Keratinocyte (primary cell): ENCODE measurements at regions not wholly inside any gene's neighbourhood (a gene's known extent, or its start where the extent isn't known, plus 50 kb on each side); places are given as distances from the start of the nearest gene placed in this dataset.

ENCODE experiments used
- DNase-seq: peaks from one replicate; pipeline ENCODE4 v3.0.0-alpha.2; 2011; ENCODE audit warnings: low read depth, missing footprints, low spot score
- FAIRE-seq: peaks from 2 replicates; lab custom pipeline; 2011; peaks lifted over from hg19 to GRCh38; lab: Jason Lieb, UNC
- H2AFZ ChIP-seq: 2 replicates; pipeline ENCODE4 v1.6.0; 2012; ENCODE audit warnings: low read length, control low read depth, inconsistent platforms; ENCODE audit not compliant: control insufficient read depth
- H3K27ac ChIP-seq: 2 replicates; pipeline ENCODE4 v1.5.1; 2011; ENCODE audit warnings: low read length; ENCODE audit not compliant: control insufficient read depth, insufficient read depth
- H3K27me3 ChIP-seq: 3 replicates; pipeline ENCODE4 v1.6.0; 2011; ENCODE audit warnings: low read length; ENCODE audit not compliant: control insufficient read depth, insufficient read depth; ENCODE audit errors: extremely low read depth
- H3K36me3 ChIP-seq, 2 experiments: 2 replicates in 1 of 2; 3 replicates in 1 of 2; pipeline ENCODE4 v1.5.1; 2011; ENCODE audit warnings: low read length in 2 of 2, mild to moderate bottlenecking in 1 of 2; ENCODE audit not compliant: control insufficient read depth in 2 of 2, insufficient read depth in 2 of 2; ENCODE audit errors: extremely low read depth in 1 of 2
- H3K4me1 ChIP-seq: 3 replicates; pipeline ENCODE4 v1.5.1; 2011; ENCODE audit warnings: low read length; ENCODE audit not compliant: control insufficient read depth, insufficient read depth; ENCODE audit errors: extremely low read depth
- H3K4me2 ChIP-seq: 3 replicates; pipeline ENCODE4 v1.6.0; 2011; ENCODE audit warnings: low read depth, low read length; ENCODE audit not compliant: control insufficient read depth, insufficient read depth; ENCODE audit errors: extremely low read depth
- H3K4me3 ChIP-seq, 3 experiments: fragments of 200-600 bp in 1 of 3; sonication (generic) in 1 of 3; 2 replicates in 2 of 3; 3 replicates in 1 of 3; pipeline ENCODE4 v1.5.1; 2011 to 2016; ENCODE audit warnings: low read length in 3 of 3, mild to moderate bottlenecking in 3 of 3, control low read depth in 2 of 3, inconsistent platforms in 1 of 3, low read depth in 1 of 3, mixed read lengths in 1 of 3, mixed run types in 1 of 3, moderate library complexity in 1 of 3; ENCODE audit not compliant: control insufficient read depth in 2 of 3, insufficient read depth in 2 of 3; ENCODE audit errors: extremely low read depth in 1 of 3
- H3K79me2 ChIP-seq: 2 replicates; pipeline ENCODE4 v1.6.0; 2012; ENCODE audit warnings: low read length; ENCODE audit not compliant: control insufficient read depth, insufficient read depth
- H3K9ac ChIP-seq: 3 replicates; pipeline ENCODE4 v1.6.0; 2011; ENCODE audit warnings: low read length; ENCODE audit not compliant: control insufficient read depth, insufficient read depth; ENCODE audit errors: extremely low read depth
- H3K9me1 ChIP-seq: 3 replicates; pipeline ENCODE4 v1.6.0; 2011; ENCODE audit warnings: low read length; ENCODE audit not compliant: control insufficient read depth, insufficient read depth; ENCODE audit errors: extremely low read depth
- H3K9me3 ChIP-seq: 2 replicates; pipeline ENCODE4 v1.5.1; 2012; ENCODE audit warnings: low read depth, low read length; ENCODE audit not compliant: control insufficient read depth
- H4K20me1 ChIP-seq: 3 replicates; pipeline ENCODE4 v1.6.0; 2011; ENCODE audit warnings: low read length; ENCODE audit not compliant: control insufficient read depth, insufficient read depth; ENCODE audit errors: extremely low read depth
- CTCF ChIP-seq, 3 experiments: IDR thresholded peaks in 1 of 3; conservative IDR thresholded peaks in 1 of 3; optimal IDR thresholded peaks in 1 of 3; 2 replicates in 2 of 3; 3 replicates in 1 of 3; pipeline versions ENCODE3 to v1.5.1; 2011; ENCODE audit warnings: low read length in 3 of 3, mild to moderate bottlenecking in 3 of 3, moderate library complexity in 2 of 3, control low read depth in 1 of 3, inconsistent platforms in 1 of 3; ENCODE audit not compliant: insufficient read depth in 2 of 3; ENCODE audit errors: extremely low read depth in 1 of 3
- EZH2 ChIP-seq: IDR thresholded peaks from one replicate; pipeline ENCODE4 v1.6.1; 2012; ENCODE audit warnings: inconsistent platforms, mild to moderate bottlenecking, low read length, moderate library complexity
- dilution Hi-C: fragments of 300-500 bp; cut with MboI; formaldehyde crosslinking; loops from one replicate; pipeline ENCODE4 v1.7.0; 2020; ENCODE audit warnings: low sequenced_read_pairs; ENCODE audit not compliant: extremely low pct_ligation_motif_present

- no peaks in the 10 kb centered on the region for H4K20me1 ChIP-seq
- H3K4me2 ChIP-seq: no peak overlapping the region
- H3K9me1 ChIP-seq: no peaks in the 10 kb centered on the region
- no peak overlapping the region for H3K4me3 ChIP-seq
- no peaks in the 10 kb centered on the region for H3K79me2 ChIP-seq
- no peaks in the 10 kb centered on the region for H3K27me3 ChIP-seq
- H3K36me3 ChIP-seq: no peaks in the 10 kb centered on the region
- dilution Hi-C loops: no loop called here
- no peak overlapping the region for H3K9ac ChIP-seq
- FAIRE-seq (no peak), DNase-seq (no peak)
- peaks cover 3% of the 10 kb centered on the region for H3K9me3 ChIP-seq
- H2AFZ ChIP-seq: no peak overlapping the region
- H3K4me1 ChIP-seq: no peaks in the 10 kb centered on the region
- no peak for TF ChIP-seq CTCF (optimal IDR thresholded peaks at IDR 0.05 in 1 of 3, IDR thresholded peaks at IDR 0.05 in 1 of 3, conservative IDR thresholded peaks at IDR 0.05 in 1 of 3; ENCODE audit: extremely low read depth in 1 of 3, insufficient read depth in 2 of 3, low read length in 3 of 3)
- no peak for TF ChIP-seq EZH2
- no peak overlapping the region for H3K27ac ChIP-seq
These were observed 227.6 kb upstream of the ZFP64 start for GRCh38 chr20:52419205-52419604.

- dilution Hi-C loops: no loop called here
- H3K36me3 ChIP-seq: no peaks in the 10 kb centered on the region
- no peak overlapping the region for H3K27ac ChIP-seq
- H3K9me1 ChIP-seq: no peaks in the 10 kb centered on the region
- no peaks in the 10 kb centered on the region for H3K27me3 ChIP-seq
- TF ChIP-seq EZH2: no peak
- TF ChIP-seq CTCF (optimal IDR thresholded peaks at IDR 0.05 in 1 of 3, IDR thresholded peaks at IDR 0.05 in 1 of 3, conservative IDR thresholded peaks at IDR 0.05 in 1 of 3; ENCODE audit: extremely low read depth in 1 of 3, insufficient read depth in 2 of 3, low read length in 3 of 3): no peak
- H2AFZ ChIP-seq: no peak overlapping the region
- no peak overlapping the region for H3K4me2 ChIP-seq
- no peak overlapping the region for H3K4me3 ChIP-seq
- no peaks in the 10 kb centered on the region for H3K4me1 ChIP-seq
- FAIRE-seq (no peak), DNase-seq (no peak)
- no peaks in the 10 kb centered on the region for H4K20me1 ChIP-seq
- no peaks in the 10 kb centered on the region for H3K9me3 ChIP-seq
- no peaks in the 10 kb centered on the region for H3K79me2 ChIP-seq
- H3K9ac ChIP-seq: no peak overlapping the region
These were observed 225.4 kb upstream of the ZFP64 start for GRCh38 chr20:52416953-52417352.
